Tibial nerve (tissue), 4 donors: ENCODE measurements at regions not wholly inside any gene's neighbourhood (a gene's known extent, or its start where the extent isn't known, plus 50 kb on each side); places are given as distances from the start of the nearest gene placed in this dataset.
"Not testable (repeated sequence)": the region's sequence is repeated elsewhere in the genome, so short reads cannot be mapped to it uniquely, and the experiment has no call there.

Experiments
- DNase-seq, 2 donors: peaks; one replicate each; pipeline ENCODE4 v3.0.0-alpha.2; 2019; ENCODE audit warnings: low spot score in 2 of 2
- H3K27ac ChIP-seq, 4 donors: fragments of 200-600 bp; sonication (generic) in 3 of 4; one replicate each; pipeline ENCODE4 v1.5.1; 2017 to 2019; ENCODE audit warnings: mild to moderate bottlenecking in 1 of 4
- H3K27me3 ChIP-seq, 2 donors: fragments of 200-600 bp; sonication (generic) in 1 of 2; one replicate each; pipeline versions ENCODE4 v1.5.1 to v1.6.0; 2017 to 2019
- H3K36me3 ChIP-seq, 3 donors: fragments of 200-600 bp; sonication (generic); one replicate each; pipeline ENCODE4 v1.5.1; 2018 to 2019
- H3K4me1 ChIP-seq, 4 donors: fragments of 200-600 bp; sonication (generic) in 3 of 4; one replicate each; pipeline ENCODE4 v1.5.1; 2017 to 2019
- H3K4me3 ChIP-seq, 4 donors: fragments of 200-600 bp; sonication (generic) in 3 of 4; one replicate each; pipeline ENCODE4 v1.5.1; 2017 to 2019; ENCODE audit warnings: mild to moderate bottlenecking in 1 of 4, moderate library complexity in 1 of 4
- H3K9me3 ChIP-seq, 4 donors: fragments of 200-600 bp; sonication (generic) in 3 of 4; one replicate each; pipeline ENCODE4 v1.5.1; 2017 to 2019
- EP300 ChIP-seq, 2 donors: sonication (generic); formaldehyde crosslinking; IDR thresholded peaks; one replicate each; pipeline ENCODE4 v1.6.1; 2017; ENCODE audit warnings: antibody characterized with exemption in 2 of 2, mild to moderate bottlenecking in 1 of 2
- POLR2A ChIP-seq, 2 donors: fragments of 450-650 bp; IDR thresholded peaks; one replicate each; pipeline ENCODE4 v1.6.1; 2017; ENCODE audit warnings: antibody characterized with exemption in 2 of 2, mild to moderate bottlenecking in 2 of 2, moderate library complexity in 2 of 2
- WGBS, 2 donors: methylation state at CpG; one replicate each; pipeline ENCODE4 v1.1.5; 2018; 5-methylcytosine and 5-hydroxymethylcytosine counted together
- TF ChIP-seq, protein P1 (sequence below), 5 experiments: fragments of 200-600 bp in 3 of 5; fragments of 450-650 bp in 2 of 5; sonication (generic) in 3 of 5; IDR thresholded peaks; one replicate each; pipeline ENCODE4 v1.5.1; 2016 to 2019; ENCODE audit warnings: antibody characterized with exemption in 5 of 5, mild to moderate bottlenecking in 3 of 5, moderate library complexity in 2 of 5

GRCh38 chr1:164443166-164443565 lies 115.8 kb upstream of the PBX1 start:
- no peak overlapping the region for H3K4me3 ChIP-seq
- peaks cover 0 to 12% (median 0%) of the 10 kb centered on the region in 4 donors for H3K4me1 ChIP-seq
- no peaks in the 10 kb centered on the region for H3K27me3 ChIP-seq
- no peak for DNase-seq
- 83 to 97% methylated on average over 1 of the region's 1 CpG for WGBS, 2 donors
- no peaks in the 10 kb centered on the region for H3K9me3 ChIP-seq
- H3K36me3 ChIP-seq = no peaks in the 10 kb centered on the region
- TF ChIP-seq, protein P1, sequence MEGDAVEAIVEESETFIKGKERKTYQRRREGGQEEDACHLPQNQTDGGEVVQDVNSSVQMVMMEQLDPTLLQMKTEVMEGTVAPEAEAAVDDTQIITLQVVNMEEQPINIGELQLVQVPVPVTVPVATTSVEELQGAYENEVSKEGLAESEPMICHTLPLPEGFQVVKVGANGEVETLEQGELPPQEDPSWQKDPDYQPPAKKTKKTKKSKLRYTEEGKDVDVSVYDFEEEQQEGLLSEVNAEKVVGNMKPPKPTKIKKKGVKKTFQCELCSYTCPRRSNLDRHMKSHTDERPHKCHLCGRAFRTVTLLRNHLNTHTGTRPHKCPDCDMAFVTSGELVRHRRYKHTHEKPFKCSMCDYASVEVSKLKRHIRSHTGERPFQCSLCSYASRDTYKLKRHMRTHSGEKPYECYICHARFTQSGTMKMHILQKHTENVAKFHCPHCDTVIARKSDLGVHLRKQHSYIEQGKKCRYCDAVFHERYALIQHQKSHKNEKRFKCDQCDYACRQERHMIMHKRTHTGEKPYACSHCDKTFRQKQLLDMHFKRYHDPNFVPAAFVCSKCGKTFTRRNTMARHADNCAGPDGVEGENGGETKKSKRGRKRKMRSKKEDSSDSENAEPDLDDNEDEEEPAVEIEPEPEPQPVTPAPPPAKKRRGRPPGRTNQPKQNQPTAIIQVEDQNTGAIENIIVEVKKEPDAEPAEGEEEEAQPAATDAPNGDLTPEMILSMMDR (IDR thresholded peaks at IDR 0.05) = no peak
- TF ChIP-seq POLR2A (IDR thresholded peaks at IDR 0.05) = no peak
- H3K27ac ChIP-seq = no peak overlapping the region

DNA sequence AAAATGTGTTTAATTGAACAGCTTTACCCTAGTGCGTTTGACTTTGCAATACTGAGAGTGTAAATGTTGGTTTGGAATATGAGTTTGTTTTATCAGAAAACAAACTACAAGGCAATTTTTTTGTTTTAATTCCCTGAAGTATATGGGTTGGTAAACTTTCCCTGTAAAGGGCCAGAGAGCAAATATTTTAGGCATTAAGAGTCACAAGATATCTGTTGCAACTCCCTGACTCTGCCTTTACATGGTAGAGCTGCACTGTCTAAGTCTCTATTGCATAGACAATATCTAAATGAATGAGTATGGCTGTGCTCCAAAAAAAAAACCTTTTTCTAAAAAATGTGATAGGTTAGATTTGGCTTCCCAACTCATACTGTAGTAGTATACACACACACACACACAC lies 115.1 kb upstream of the PBX1 start:
- WGBS, 2 donors = 55 to 69% methylated on average over 1 of the region's 1 CpG
- no peak overlapping the region for H3K27ac ChIP-seq
- TF ChIP-seq POLR2A (IDR thresholded peaks at IDR 0.05) (no peak), EP300 (IDR thresholded peaks at IDR 0.05) (no peak)
- TF ChIP-seq, protein P1 (IDR thresholded peaks at IDR 0.05) = no peak
- no peaks in the 10 kb centered on the region for H3K9me3 ChIP-seq
- DNase-seq = no peak
- peaks cover 0 to 12% (median 0%) of the 10 kb centered on the region in 4 donors for H3K4me1 ChIP-seq
- no peaks in the 10 kb centered on the region for H3K27me3 ChIP-seq
- no peaks in the 10 kb centered on the region for H3K36me3 ChIP-seq
- H3K4me3 ChIP-seq = no peak overlapping the region

DNA sequence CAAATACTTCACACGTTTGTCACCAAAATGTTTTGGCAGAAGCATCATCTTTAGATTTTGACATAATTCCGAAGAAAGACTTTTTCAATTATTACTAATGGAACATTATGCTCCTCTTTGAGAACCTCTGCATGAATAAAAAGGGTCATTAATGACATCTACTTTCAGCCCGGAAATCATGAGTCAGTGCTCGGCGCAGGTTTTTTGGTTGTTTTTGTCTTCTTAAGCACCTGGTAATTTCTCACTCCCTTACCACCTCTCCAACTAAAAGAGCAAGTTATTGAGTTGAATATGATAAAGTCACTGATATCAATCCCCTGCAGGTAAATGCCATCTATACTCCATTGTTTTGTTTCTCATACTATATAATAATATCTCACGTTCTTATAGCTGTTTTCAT lies 113.0 kb upstream of the PBX1 start:
- no peak for TF ChIP-seq EP300 (IDR thresholded peaks at IDR 0.05)
- no peak for DNase-seq
- H3K4me3 ChIP-seq = no peak overlapping the region
- H3K4me1 ChIP-seq = peaks cover 0 to under 1% (median 0%) of the 10 kb centered on the region in 4 donors
- no peaks in the 10 kb centered on the region for H3K36me3 ChIP-seq
- H3K27me3 ChIP-seq = no peaks in the 10 kb centered on the region
- no peak overlapping the region for H3K27ac ChIP-seq
- H3K9me3 ChIP-seq = no peaks in the 10 kb centered on the region
- 89 to 91% methylated on average over 6 of the region's 6 CpGs for WGBS, 2 donors

DNA sequence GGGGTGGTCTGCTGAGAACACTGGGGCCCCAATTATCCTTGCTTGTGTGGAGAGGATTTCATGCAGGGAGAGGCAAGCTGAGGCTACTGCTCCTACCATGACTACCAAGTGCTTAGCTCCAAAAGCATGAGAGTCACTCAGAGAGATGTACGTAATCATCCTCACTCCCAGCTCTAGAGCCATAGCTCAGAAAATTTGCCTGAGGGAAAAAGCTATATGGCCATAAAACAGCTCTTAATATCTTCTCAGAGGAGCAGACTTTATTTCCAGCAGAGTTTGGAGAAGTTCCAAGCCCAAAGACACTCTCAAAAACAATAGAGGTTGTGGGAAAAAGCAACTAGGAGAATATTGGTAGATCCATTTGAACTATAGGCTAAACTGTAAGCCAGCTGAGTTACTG lies 106.4 kb upstream of the PBX1 start:
- H3K9me3 ChIP-seq = peaks cover 0 to 13% (median 0%) of the 10 kb centered on the region in 4 donors
- no peaks in the 10 kb centered on the region for H3K36me3 ChIP-seq
- DNase-seq = no peak
- no peaks in the 10 kb centered on the region for H3K4me1 ChIP-seq
- H3K4me3 ChIP-seq = no peak overlapping the region
- no peaks in the 10 kb centered on the region for H3K27me3 ChIP-seq
- TF ChIP-seq, protein P1 (IDR thresholded peaks at IDR 0.05) = no peak
- TF ChIP-seq POLR2A (IDR thresholded peaks at IDR 0.05) (no peak), EP300 (IDR thresholded peaks at IDR 0.05) (no peak)
- WGBS, 2 donors = 46 to 83% methylated on average over 1 of the region's 1 CpG
- no peak overlapping the region for H3K27ac ChIP-seq

- H3K4me3 ChIP-seq = no peak overlapping the region
- H3K27ac ChIP-seq = no peak overlapping the region
- TF ChIP-seq, protein P1 (IDR thresholded peaks at IDR 0.05) = no peak
- no peak for TF ChIP-seq EP300 (IDR thresholded peaks at IDR 0.05)
- no peak for TF ChIP-seq POLR2A (IDR thresholded peaks at IDR 0.05)
- no peaks in the 10 kb centered on the region for H3K27me3 ChIP-seq
- no peak for DNase-seq
- H3K36me3 ChIP-seq = no peaks in the 10 kb centered on the region
- peaks cover 0 to 23% (median 0%) of the 10 kb centered on the region in 4 donors for H3K9me3 ChIP-seq
- no peaks in the 10 kb centered on the region for H3K4me1 ChIP-seq
- 85 to 94% methylated on average over 1 of the region's 1 CpG for WGBS, 2 donors
Measured at GRCh38 chr1:164456272-164456671, 102.7 kb upstream of the PBX1 start.

- H3K4me3 ChIP-seq, H3K27me3 ChIP-seq, H3K36me3 ChIP-seq, H3K27ac ChIP-seq, DNase-seq, H3K4me1 ChIP-seq: not testable (repeated sequence)
- H3K9me3 ChIP-seq = peaks cover 0 to 17% (median 0%) of the 10 kb centered on the region in 4 donors
- 96% methylated on average over 25 of the region's 25 CpGs for WGBS, 2 donors
Measured at GRCh38 chr1:164459176-164459575, 99.8 kb upstream of the PBX1 start.
